ENCODE measurements at regions not wholly inside any gene's neighbourhood (a gene's known extent, or its start where the extent isn't known, plus 50 kb on each side); places are given as distances from the start of the nearest gene placed in this dataset.

DNA sequence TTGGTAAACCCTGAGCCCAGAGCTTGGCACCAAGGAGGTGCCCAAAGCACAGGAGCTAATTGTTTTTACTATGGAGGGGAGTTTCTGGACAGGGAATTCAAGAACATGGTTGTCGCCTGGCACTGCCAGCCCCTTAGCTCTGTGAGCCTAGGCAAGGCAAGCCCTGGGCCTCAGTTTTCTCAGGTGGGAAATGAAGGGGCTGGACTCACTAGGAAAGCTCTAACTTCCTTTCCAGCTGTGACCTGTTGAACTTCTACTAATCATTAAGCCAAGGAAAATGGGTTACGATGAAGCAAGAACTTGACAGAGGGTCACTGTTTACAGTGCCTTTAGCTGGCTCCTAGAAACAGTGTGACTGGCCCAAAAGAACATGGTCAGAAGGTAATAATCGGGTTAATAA, 277.2 kb downstream of the SHQ1 start:
- TF ChIP-seq POLR2A (IDR thresholded peaks at IDR 0.05; ENCODE audit: low read depth, low read length) (no peak), POLR2AphosphoS5 (IDR thresholded peaks at IDR 0.05; ENCODE audit: low read depth, low read length) (no peak), TAF1 (IDR thresholded peaks at IDR 0.05; ENCODE audit: borderline replicate concordance, low read depth, low read length) (no peak)
